HCT116 (cell line): ENCODE measurements at regions not wholly inside any gene's neighbourhood (a gene's known extent, or its start where the extent isn't known, plus 50 kb on each side); places are given as distances from the start of the nearest gene placed in this dataset.

Source experiments
- ATAC-seq: fragments of 200-7000 bp; cut with Tn5 transposase; 2 replicates; pipeline ENCODE4 v1.9.1; 2020; ENCODE audit warnings: mild to moderate bottlenecking, moderate library complexity
- BruUV-seq: library from RNA; stranded (reverse); fragments of 400-500 nt; replicated peaks from 2 replicates; lab custom pipeline; 2021; lab: Mats Ljungman, UMichigan
- CTCF ChIA-PET: fragments of 300-600 bp; sonication (Branson Sonifier 250); formaldehyde crosslinking; loops from one replicate; lab custom pipeline; 2021; ENCODE audit warnings: antibody characterized with exemption; lab: Charles Lee
- POLR2A ChIA-PET: fragments of 300-600, 350-600 bp; sonication (Branson Sonifier 250); formaldehyde crosslinking; loops from one replicate; lab custom pipeline; 2021; ENCODE audit warnings: antibody characterized with exemption; lab: Charles Lee
- RAD21 ChIA-PET, 2 experiments: fragments of 300-600 bp; sonication (Branson Sonifier 250); formaldehyde crosslinking; loops; one replicate each; lab custom pipeline; 2023; ENCODE audit warnings: low total read pairs in 2 of 2; ENCODE audit not compliant: uncharacterized antibody in 2 of 2, unreplicated experiment in 2 of 2, low non-redundant PET in 1 of 2; lab: Charles Lee
- DNase-seq: peaks from one replicate; pipeline ENCODE4 v3.0.0-alpha.2; 2010; ENCODE audit warnings: low read depth, low spot score
- H2AFZ ChIP-seq: fragments of 200-600 bp; shearing (Covaris generic), sonication (generic); 2 replicates; pipeline ENCODE4 v1.6.1; 2017; ENCODE audit warnings: low read depth, mixed run types, mixed read lengths, antibody characterized with exemption, low read length; ENCODE audit not compliant: poor library complexity, severe bottlenecking
- H3K27ac ChIP-seq: 2 replicates; pipeline ENCODE4 v1.5.1; 2012; ENCODE audit warnings: low read depth, low read length
- H3K27me3 ChIP-seq: fragments of 200-600 bp; sonication (generic); 2 replicates; pipeline ENCODE4 v1.6.1; 2016; ENCODE audit warnings: mixed run types, low read length, mixed read lengths; ENCODE audit not compliant: insufficient read depth
- H3K36me3 ChIP-seq, 2 experiments: fragments of 200-500 bp in 1 of 2; fragments of 200-600 bp in 1 of 2; sonication (Bioruptor generic) in 1 of 2; sonication (generic) in 1 of 2; 2 replicates each; pipeline versions ENCODE4 v1.5.1 to v1.6.1; 2014 to 2016; ENCODE audit warnings: low read length in 2 of 2, inconsistent platforms in 1 of 2, mixed read lengths in 1 of 2, mixed run types in 1 of 2; ENCODE audit not compliant: insufficient read depth in 2 of 2, control insufficient read depth in 1 of 2
- H3K4me1 ChIP-seq, 2 experiments: fragments of 200-600 bp in 1 of 2; sonication (generic) in 1 of 2; 2 replicates each; pipeline versions ENCODE4 v1.5.1 to v1.6.1; 2012 to 2017; ENCODE audit warnings: low read length in 2 of 2, inconsistent platforms in 1 of 2, mild to moderate bottlenecking in 1 of 2, mixed read lengths in 1 of 2, mixed run types in 1 of 2, moderate library complexity in 1 of 2; ENCODE audit not compliant: insufficient read depth in 2 of 2, control insufficient read depth in 1 of 2
- H3K4me2 ChIP-seq: fragments of 200-600 bp; sonication (generic); 2 replicates; pipeline ENCODE4 v1.6.1; 2017; ENCODE audit warnings: mixed run types, low read length, mixed read lengths
- H3K4me3 ChIP-seq, 2 experiments: fragments of 200-600 bp in 1 of 2; sonication (generic) in 1 of 2; replicated peaks in 1 of 2; 2 replicates each; pipeline ENCODE4 v1.5.1; 2011 to 2016; ENCODE audit warnings: low read length in 2 of 2, control low read depth in 1 of 2, low read depth in 1 of 2, mild to moderate bottlenecking in 1 of 2, mixed read lengths in 1 of 2, mixed run types in 1 of 2
- H3K79me2 ChIP-seq: fragments of 200-600 bp; sonication (generic); 2 replicates; pipeline ENCODE4 v1.6.1; 2017; ENCODE audit warnings: mild to moderate bottlenecking, mixed run types, low read length, moderate library complexity, mixed read lengths; ENCODE audit not compliant: insufficient read depth
- H3K9ac ChIP-seq: fragments of 200-600 bp; sonication (generic); 2 replicates; pipeline ENCODE4 v1.6.1; 2016; ENCODE audit warnings: low read length, mixed read lengths
- H3K9me2 ChIP-seq: fragments of 200-600 bp; sonication (generic), shearing (Covaris generic); 2 replicates; pipeline ENCODE4 v1.6.1; 2017; ENCODE audit warnings: mixed run types, mild to moderate bottlenecking, moderate library complexity; ENCODE audit not compliant: insufficient read depth
- H3K9me3 ChIP-seq, 2 experiments: fragments of 200-500 bp in 1 of 2; fragments of 200-600 bp in 1 of 2; sonication (Bioruptor generic) in 1 of 2; sonication (generic) in 1 of 2; 2 replicates each; pipeline ENCODE4 v1.6.1; 2014 to 2017; ENCODE audit warnings: low read length in 2 of 2, mixed read lengths in 2 of 2, inconsistent platforms in 1 of 2, low read depth in 1 of 2, mild to moderate bottlenecking in 1 of 2, mixed run types in 1 of 2, moderate library complexity in 1 of 2; ENCODE audit not compliant: control insufficient read depth in 1 of 2, insufficient read depth in 1 of 2
- H4K20me1 ChIP-seq: fragments of 200-600 bp; sonication (generic), shearing (Covaris generic); 2 replicates; pipeline ENCODE4 v1.6.1; 2017; ENCODE audit warnings: mixed run types, mild to moderate bottlenecking, moderate library complexity; ENCODE audit not compliant: insufficient read depth
- CBX3 ChIP-seq: IDR thresholded peaks from 2 replicates; pipeline ENCODE4 v1.6.1; 2012; ENCODE audit warnings: low read depth
- CEBPB ChIP-seq: IDR thresholded peaks from 2 replicates; pipeline ENCODE4 v1.6.1; 2012; ENCODE audit warnings: low read depth
- EGR1 ChIP-seq: IDR thresholded peaks from 2 replicates; pipeline ENCODE4 v1.6.1; 2012; ENCODE audit warnings: low read depth
- ELF1 ChIP-seq: IDR thresholded peaks from 2 replicates; pipeline ENCODE4 v1.6.1; 2012; ENCODE audit warnings: low read depth, borderline replicate concordance
- EZH2phosphoT487 ChIP-seq: fragments of 200-600 bp; IDR thresholded peaks from 2 replicates; pipeline ENCODE4 v1.6.1; 2018; ENCODE audit warnings: antibody characterized with exemption, borderline replicate concordance
- JUND ChIP-seq: IDR thresholded peaks from 2 replicates; pipeline ENCODE4 v1.6.1; 2012
- POLR2A ChIP-seq: IDR thresholded peaks from 2 replicates; pipeline ENCODE4 v1.7.0; 2011; ENCODE audit warnings: borderline replicate concordance; ENCODE audit not compliant: insufficient read depth, insufficient read length; ENCODE audit errors: extremely low read depth
- POLR2AphosphoS5 ChIP-seq: IDR thresholded peaks from 2 replicates; pipeline ENCODE4 v1.6.1; 2011; ENCODE audit warnings: mild to moderate bottlenecking, low read depth, low read length, moderate library complexity
- RAD21 ChIP-seq: IDR thresholded peaks from 2 replicates; pipeline ENCODE4 v1.6.1; 2012; ENCODE audit warnings: low read depth, mild to moderate bottlenecking
- SP1 ChIP-seq: IDR thresholded peaks from 2 replicates; pipeline ENCODE4 v1.6.1; 2012; ENCODE audit warnings: low read depth
- TCF7L2 ChIP-seq: IDR thresholded peaks from 2 replicates; pipeline ENCODE4 v1.7.0; 2011; ENCODE audit warnings: borderline replicate concordance, inconsistent platforms; ENCODE audit not compliant: insufficient read depth, insufficient read length; ENCODE audit errors: extremely low read depth
- intact Hi-C: fragments of 100-400 bp; cut with micrococcal nuclease; formaldehyde crosslinking; loops from 2 replicates; pipeline ENCODE4 v1.10.0; 2022
- TF ChIP-seq, protein P1 (sequence below): IDR thresholded peaks from 2 replicates; pipeline ENCODE4 v1.6.1; 2012; ENCODE audit warnings: low read depth
- TF ChIP-seq, protein P2 (sequence below): IDR thresholded peaks from 2 replicates; pipeline ENCODE4 v1.6.1; 2012

DNA sequence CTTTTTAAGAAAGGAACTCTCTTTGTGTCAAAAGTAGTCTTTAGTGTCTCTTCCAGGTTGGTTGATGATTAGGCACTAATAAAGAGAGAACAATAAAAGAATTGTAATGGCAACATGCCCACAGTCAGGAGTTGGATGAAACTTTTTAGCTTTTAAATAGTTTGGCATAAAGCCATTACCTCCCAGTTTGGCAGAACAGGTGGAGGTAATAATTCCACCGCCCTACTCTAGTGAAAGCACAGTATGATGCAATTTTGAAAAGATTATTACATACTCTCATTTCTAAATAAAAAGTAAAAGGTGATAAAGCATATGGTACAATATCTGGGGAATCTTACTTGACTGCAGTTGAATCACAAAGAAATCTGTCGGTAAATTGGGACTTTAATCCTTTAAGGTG lies 497.6 kb downstream of the SUCLA2 start:
- TF ChIP-seq, protein P1, sequence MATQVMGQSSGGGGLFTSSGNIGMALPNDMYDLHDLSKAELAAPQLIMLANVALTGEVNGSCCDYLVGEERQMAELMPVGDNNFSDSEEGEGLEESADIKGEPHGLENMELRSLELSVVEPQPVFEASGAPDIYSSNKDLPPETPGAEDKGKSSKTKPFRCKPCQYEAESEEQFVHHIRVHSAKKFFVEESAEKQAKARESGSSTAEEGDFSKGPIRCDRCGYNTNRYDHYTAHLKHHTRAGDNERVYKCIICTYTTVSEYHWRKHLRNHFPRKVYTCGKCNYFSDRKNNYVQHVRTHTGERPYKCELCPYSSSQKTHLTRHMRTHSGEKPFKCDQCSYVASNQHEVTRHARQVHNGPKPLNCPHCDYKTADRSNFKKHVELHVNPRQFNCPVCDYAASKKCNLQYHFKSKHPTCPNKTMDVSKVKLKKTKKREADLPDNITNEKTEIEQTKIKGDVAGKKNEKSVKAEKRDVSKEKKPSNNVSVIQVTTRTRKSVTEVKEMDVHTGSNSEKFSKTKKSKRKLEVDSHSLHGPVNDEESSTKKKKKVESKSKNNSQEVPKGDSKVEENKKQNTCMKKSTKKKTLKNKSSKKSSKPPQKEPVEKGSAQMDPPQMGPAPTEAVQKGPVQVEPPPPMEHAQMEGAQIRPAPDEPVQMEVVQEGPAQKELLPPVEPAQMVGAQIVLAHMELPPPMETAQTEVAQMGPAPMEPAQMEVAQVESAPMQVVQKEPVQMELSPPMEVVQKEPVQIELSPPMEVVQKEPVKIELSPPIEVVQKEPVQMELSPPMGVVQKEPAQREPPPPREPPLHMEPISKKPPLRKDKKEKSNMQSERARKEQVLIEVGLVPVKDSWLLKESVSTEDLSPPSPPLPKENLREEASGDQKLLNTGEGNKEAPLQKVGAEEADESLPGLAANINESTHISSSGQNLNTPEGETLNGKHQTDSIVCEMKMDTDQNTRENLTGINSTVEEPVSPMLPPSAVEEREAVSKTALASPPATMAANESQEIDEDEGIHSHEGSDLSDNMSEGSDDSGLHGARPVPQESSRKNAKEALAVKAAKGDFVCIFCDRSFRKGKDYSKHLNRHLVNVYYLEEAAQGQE: no peak
- TF ChIP-seq EGR1 (no peak), CBX3 (no peak), ELF1 (no peak), EZH2phosphoT487 (no peak), RAD21 (no peak), POLR2AphosphoS5 (no peak), TCF7L2 (no peak), JUND (no peak), POLR2A (no peak), CEBPB (no peak), SP1 (no peak)
- TF ChIP-seq, protein P2, sequence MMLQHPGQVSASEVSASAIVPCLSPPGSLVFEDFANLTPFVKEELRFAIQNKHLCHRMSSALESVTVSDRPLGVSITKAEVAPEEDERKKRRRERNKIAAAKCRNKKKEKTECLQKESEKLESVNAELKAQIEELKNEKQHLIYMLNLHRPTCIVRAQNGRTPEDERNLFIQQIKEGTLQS: no peak
- Histone ChIP-seq H3K9me2 (no peaks in the 10 kb centered on the region), H3K27ac (no peak overlapping the region), H3K4me2 (no peak overlapping the region), H3K36me3 (no peaks in the 10 kb centered on the region), H3K27me3 (no peaks in the 10 kb centered on the region), H4K20me1 (no peaks in the 10 kb centered on the region), H3K4me1 (no peaks in the 10 kb centered on the region), H3K4me3 (no peak overlapping the region), H2AFZ (no peak overlapping the region), H3K9ac (no peak overlapping the region), H3K9me3 (peaks cover 0 to 3% of the 10 kb centered on the region in 2 experiments; a peak in 1 of 4 replicates), H3K79me2 (no peaks in the 10 kb centered on the region)
- BruUV-seq: no TSS peak
- POLR2A ChIA-PET: no interaction called here
- CTCF ChIA-PET: no interaction called here
- intact Hi-C loops: no loop called here
- no peak for DNase-seq
- no peak for ATAC-seq
- RAD21 ChIA-PET: no interaction called here
